HEK293 (cell line): ENCODE measurements at regions not wholly inside any gene's neighbourhood (a gene's known extent, or its start where the extent isn't known, plus 50 kb on each side); places are given as distances from the start of the nearest gene placed in this dataset.

Experiments
- CTCF ChIP-seq: fragments of 450-650 bp; formaldehyde crosslinking; IDR thresholded peaks from 2 replicates; pipeline ENCODE4 v1.5.1; 2016; ENCODE audit warnings: missing biosample characterization, missing genetic modification characterization
- IKZF3 ChIP-seq: fragments of 450-650 bp; IDR thresholded peaks from 2 replicates; pipeline ENCODE4 v1.5.0; 2018; ENCODE audit warnings: missing biosample characterization, mild to moderate bottlenecking, missing genetic modification characterization, moderate library complexity
- REST ChIP-seq: fragments of 450-650 bp; formaldehyde crosslinking; IDR thresholded peaks from 2 replicates; pipeline ENCODE4 v1.5.1; 2016; ENCODE audit warnings: missing biosample characterization, missing genetic modification characterization
- SP2 ChIP-seq: fragments of 450-650 bp; formaldehyde crosslinking; IDR thresholded peaks from 2 replicates; pipeline ENCODE4 v1.5.1; 2016; ENCODE audit warnings: missing biosample characterization, missing genetic modification characterization
- ZNF2 ChIP-seq: fragments of 450-650 bp; formaldehyde crosslinking; IDR thresholded peaks from 2 replicates; pipeline ENCODE4 v1.5.1; 2016; ENCODE audit warnings: missing biosample characterization, missing genetic modification characterization
- ZNF214 ChIP-seq: fragments of 450-650 bp; formaldehyde crosslinking; IDR thresholded peaks from 2 replicates; pipeline ENCODE4 v1.5.1; 2017; ENCODE audit warnings: missing biosample characterization, mild to moderate bottlenecking, missing genetic modification characterization, borderline replicate concordance
- ZNF335 ChIP-seq: fragments of 450-650 bp; formaldehyde crosslinking; conservative IDR thresholded peaks from 2 replicates; pipeline ENCODE4 v1.5.1; 2016; ENCODE audit warnings: missing biosample characterization, missing genetic modification characterization
- ZNF449 ChIP-seq: fragments of 450-650 bp; formaldehyde crosslinking; IDR thresholded peaks from 2 replicates; pipeline ENCODE4 v1.5.1; 2017; ENCODE audit warnings: missing biosample characterization, mild to moderate bottlenecking, missing genetic modification characterization, moderate library complexity
- ZSCAN5A ChIP-seq: fragments of 450-650 bp; formaldehyde crosslinking; IDR thresholded peaks from 2 replicates; pipeline ENCODE4 v1.5.1; 2016; ENCODE audit warnings: missing biosample characterization, missing genetic modification characterization

GRCh38 chr1:29424266-29424665, 187.9 kb downstream of the PTPRU start:
- no peak for TF ChIP-seq CTCF (tag by site-specific recombination)
- TF ChIP-seq ZNF449 (tag by site-specific recombination), result no peak
- no peak for TF ChIP-seq ZSCAN5A (tag by site-specific recombination)
- TF ChIP-seq ZNF214 (tag by site-specific recombination), result no peak
- no peak for TF ChIP-seq IKZF3 (tag by site-specific recombination)
- no peak for TF ChIP-seq ZNF2 (tag by site-specific recombination)
- TF ChIP-seq REST (tag by site-specific recombination), result no peak
- no peak for TF ChIP-seq SP2
- TF ChIP-seq ZNF335 (tag by site-specific recombination), result no peak
